B cell (primary cell): ENCODE measurements at regions not wholly inside any gene's neighbourhood (a gene's known extent, or its start where the extent isn't known, plus 50 kb on each side); places are given as distances from the start of the nearest gene placed in this dataset.

Experiments used
- ATAC-seq: fragments of 200-7000 bp; cut with Tn5 transposase; one replicate; pipeline ENCODE4 v1.10.0; 2021; ENCODE audit warnings: low read depth, mild to moderate bottlenecking, moderate number of reproducible peaks, moderate library complexity
- CTCF ChIA-PET: fragments of 350-600 bp; sonication (Branson Sonifier 250); formaldehyde crosslinking; loops from one replicate; lab custom pipeline; 2021; ENCODE audit warnings: antibody characterized with exemption, inconsistent platforms; lab: Charles Lee
- POLR2A ChIA-PET: fragments of 350-600 bp; sonication (Branson Sonifier 250); formaldehyde crosslinking; loops from one replicate; lab custom pipeline; 2021; ENCODE audit warnings: antibody characterized with exemption; lab: Charles Lee
- DNase-seq: peaks from one replicate; pipeline ENCODE4 v3.0.0; 2013
- H2AFZ ChIP-seq: 2 replicates; pipeline ENCODE4 v1.6.1; 2012; ENCODE audit warnings: mild to moderate bottlenecking, low read depth, low read length; ENCODE audit not compliant: insufficient read depth, poor library complexity, severe bottlenecking
- H3K27ac ChIP-seq, 2 donors: 1 replicate in 1 of 2; 2 replicates in 1 of 2; pipeline ENCODE4 v1.5.1; 2012 to 2013; ENCODE audit warnings: low read length in 2 of 2, mild to moderate bottlenecking in 2 of 2, moderate library complexity in 1 of 2
- H3K27me3 ChIP-seq, 4 experiments: fragments of 200-600 bp in 1 of 4; sonication (generic) in 1 of 4; replicated peaks in 1 of 4; 1 replicate in 2 of 4; 2 replicates in 2 of 4; pipeline versions ENCODE4 v1.6.1 to v1.7.0; 2013 to 2016; ENCODE audit warnings: low read length in 3 of 4, mild to moderate bottlenecking in 2 of 4, mixed read lengths in 1 of 4, moderate library complexity in 1 of 4; ENCODE audit not compliant: insufficient read depth in 4 of 4, control insufficient read depth in 3 of 4; ENCODE audit errors: control extremely low read depth in 1 of 4
- H3K36me3 ChIP-seq, 2 experiments: replicated peaks in 1 of 2; 1 replicate in 1 of 2; 2 replicates in 1 of 2; pipeline versions ENCODE4 v1.6.1 to v1.7.1; 2013; ENCODE audit warnings: low read length in 1 of 2; ENCODE audit not compliant: insufficient read depth in 2 of 2, control insufficient read depth in 1 of 2; ENCODE audit errors: control extremely low read depth in 1 of 2, extremely low read depth in 1 of 2
- H3K4me1 ChIP-seq, 2 donors: fragments of 200-600 bp in 1 of 2; sonication (generic) in 1 of 2; 1 replicate in 1 of 2; 2 replicates in 1 of 2; pipeline versions ENCODE4 v1.5.1 to v1.6.1; 2013 to 2017; ENCODE audit warnings: low read length in 2 of 2; ENCODE audit not compliant: control insufficient read depth in 2 of 2, insufficient read depth in 2 of 2
- H3K4me2 ChIP-seq: replicated peaks from 2 replicates; pipeline ENCODE3; 2012; ENCODE audit warnings: mild to moderate bottlenecking, low read depth, low read length; ENCODE audit not compliant: poor library complexity, severe bottlenecking
- H3K4me3 ChIP-seq, 5 experiments: fragments of 200-600 bp in 1 of 5; sonication (generic) in 1 of 5; 1 replicate in 3 of 5; 2 replicates in 2 of 5; pipeline versions ENCODE4 v1.5.1 to v1.7.0; 2011 to 2016; ENCODE audit warnings: low read length in 4 of 5, mild to moderate bottlenecking in 4 of 5, low read depth in 2 of 5, control low read depth in 1 of 5, moderate library complexity in 1 of 5; ENCODE audit not compliant: insufficient read depth in 1 of 5; ENCODE audit errors: control extremely low read depth in 1 of 5, extremely low read depth in 1 of 5
- H3K79me2 ChIP-seq: fragments of 200-600 bp; sonication (generic); one replicate; pipeline ENCODE4 v1.6.0; 2016; ENCODE audit warnings: low read length; ENCODE audit not compliant: control insufficient read depth, insufficient read depth
- H3K9ac ChIP-seq: fragments of 200-600 bp; sonication (generic); 2 replicates; pipeline ENCODE4 v1.6.1; 2017; ENCODE audit warnings: mild to moderate bottlenecking, low read length, moderate library complexity
- H3K9me3 ChIP-seq, 3 donors: one replicate each; pipeline versions ENCODE4 v1.6.1 to v1.7.1; 2013; ENCODE audit warnings: low read length in 2 of 3; ENCODE audit not compliant: control insufficient read depth in 2 of 3, insufficient read depth in 1 of 3; ENCODE audit errors: control extremely low read depth in 1 of 3
- H4K20me1 ChIP-seq: 2 replicates; pipeline ENCODE4 v1.6.0; 2012; ENCODE audit warnings: mild to moderate bottlenecking, low read length; ENCODE audit not compliant: insufficient read depth, control insufficient read depth, poor library complexity, severe bottlenecking
- H3K27ac Mint-ChIP-seq: one replicate; pipeline ENCODE4 v1.8.0; 2021; ENCODE audit warnings: mixed read lengths
- H3K27me3 Mint-ChIP-seq: one replicate; pipeline ENCODE4 v1.8.0; 2021; ENCODE audit warnings: mixed read lengths
- H3K4me1 Mint-ChIP-seq: one replicate; pipeline ENCODE4 v1.8.0; 2021; ENCODE audit warnings: mixed read lengths
- H3K4me3 Mint-ChIP-seq: one replicate; pipeline ENCODE4 v1.8.0; 2021; ENCODE audit warnings: mixed read lengths
- H3K9me3 Mint-ChIP-seq: one replicate; pipeline ENCODE4 v1.8.0; 2022; ENCODE audit warnings: mixed read lengths; ENCODE audit not compliant: insufficient read depth
- EZH2 ChIP-seq: IDR thresholded peaks from 2 replicates; pipeline ENCODE4 v1.6.1; 2012; ENCODE audit warnings: borderline replicate concordance, low read depth, mild to moderate bottlenecking, moderate library complexity, low read length; ENCODE audit not compliant: insufficient read depth, poor library complexity, severe bottlenecking
- WGBS: methylation state at CpG from one replicate; pipeline ENCODE4 v1.1.5; 2013; ENCODE audit warnings: missing lambda C conversion rate; ENCODE audit not compliant: insufficient coverage; 5-methylcytosine and 5-hydroxymethylcytosine counted together
- intact Hi-C: fragments of 100-400 bp; cut with micrococcal nuclease; formaldehyde crosslinking; loops from one replicate; pipeline ENCODE4 v1.10.0; 2022
- TF ChIP-seq, protein P1 (sequence below): fragments of 200-600 bp; IDR thresholded peaks from one replicate; pipeline ENCODE4 v1.8.0; 2022; ENCODE audit warnings: antibody characterized with exemption, mild to moderate bottlenecking

DNA sequence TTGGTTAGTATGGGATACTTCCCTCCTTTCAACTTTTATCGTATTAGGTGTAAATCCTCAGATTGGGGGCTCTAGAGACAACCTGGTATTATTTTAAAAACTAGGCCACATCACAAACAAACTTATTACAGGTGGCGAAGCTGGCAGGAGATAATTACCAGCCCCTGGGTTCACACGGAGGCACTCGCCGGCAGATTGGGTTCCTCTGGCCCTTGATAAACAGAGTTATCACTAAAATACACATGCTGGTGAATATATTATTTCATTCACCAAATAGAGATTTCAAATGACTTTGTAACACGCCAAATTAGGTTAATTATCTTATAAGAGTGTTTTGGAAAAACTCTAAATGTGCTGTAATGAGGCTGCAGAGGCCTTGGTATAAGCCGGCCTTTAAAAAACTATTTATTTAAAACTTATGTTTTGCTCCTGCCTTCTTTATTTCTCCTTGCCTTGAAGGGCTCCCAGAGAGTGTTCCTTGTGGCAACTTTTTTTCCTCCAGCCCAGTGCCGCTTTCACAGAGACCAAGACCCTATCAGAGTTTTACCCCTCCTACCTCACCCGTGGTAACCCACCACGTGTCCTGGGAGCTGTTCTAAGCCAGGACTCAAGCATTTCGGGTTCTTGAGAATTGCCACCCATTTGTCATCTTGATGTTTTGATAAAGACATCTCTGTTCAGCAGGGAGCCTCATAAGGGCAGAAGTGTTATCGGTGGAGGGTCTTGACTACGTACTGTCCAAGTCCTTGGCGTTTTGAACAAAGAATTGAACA is 468.6 kb upstream of the CFAP20DC start:
- no peak overlapping the region for H3K4me3 ChIP-seq
- Mint-ChIP-seq H3K27ac (no peak overlapping the region), H3K9me3 (no peaks in the 10 kb centered on the region), H3K4me3 (no peak overlapping the region), H3K4me1 (no peaks in the 10 kb centered on the region), H3K27me3 (no peaks in the 10 kb centered on the region)
- no peak overlapping the region for H3K9ac ChIP-seq
- no peak overlapping the region for H3K27ac ChIP-seq
- no peaks in the 10 kb centered on the region for H3K79me2 ChIP-seq
- no peaks in the 10 kb centered on the region for H3K9me3 ChIP-seq
- H3K4me1 ChIP-seq = no peaks in the 10 kb centered on the region
- no peaks in the 10 kb centered on the region for H4K20me1 ChIP-seq
- DNase-seq (no peak), ATAC-seq (no peak)
- intact Hi-C loops = no loop called here
- 87% methylated on average over 7 of the region's 14 CpGs for WGBS
- no peaks in the 10 kb centered on the region for H3K36me3 ChIP-seq
- H3K27me3 ChIP-seq = no peaks in the 10 kb centered on the region
- TF ChIP-seq, protein P1, sequence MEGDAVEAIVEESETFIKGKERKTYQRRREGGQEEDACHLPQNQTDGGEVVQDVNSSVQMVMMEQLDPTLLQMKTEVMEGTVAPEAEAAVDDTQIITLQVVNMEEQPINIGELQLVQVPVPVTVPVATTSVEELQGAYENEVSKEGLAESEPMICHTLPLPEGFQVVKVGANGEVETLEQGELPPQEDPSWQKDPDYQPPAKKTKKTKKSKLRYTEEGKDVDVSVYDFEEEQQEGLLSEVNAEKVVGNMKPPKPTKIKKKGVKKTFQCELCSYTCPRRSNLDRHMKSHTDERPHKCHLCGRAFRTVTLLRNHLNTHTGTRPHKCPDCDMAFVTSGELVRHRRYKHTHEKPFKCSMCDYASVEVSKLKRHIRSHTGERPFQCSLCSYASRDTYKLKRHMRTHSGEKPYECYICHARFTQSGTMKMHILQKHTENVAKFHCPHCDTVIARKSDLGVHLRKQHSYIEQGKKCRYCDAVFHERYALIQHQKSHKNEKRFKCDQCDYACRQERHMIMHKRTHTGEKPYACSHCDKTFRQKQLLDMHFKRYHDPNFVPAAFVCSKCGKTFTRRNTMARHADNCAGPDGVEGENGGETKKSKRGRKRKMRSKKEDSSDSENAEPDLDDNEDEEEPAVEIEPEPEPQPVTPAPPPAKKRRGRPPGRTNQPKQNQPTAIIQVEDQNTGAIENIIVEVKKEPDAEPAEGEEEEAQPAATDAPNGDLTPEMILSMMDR = no peak
- no peak for TF ChIP-seq EZH2
- no peak overlapping the region for H2AFZ ChIP-seq
- no peak overlapping the region for H3K4me2 ChIP-seq
- ChIA-PET CTCF (no interaction called here), POLR2A (no interaction called here)

GRCh38 chr3:59517388-59517787 is 467.6 kb upstream of the CFAP20DC start:
- Histone ChIP-seq H3K9me3 (no peaks in the 10 kb centered on the region), H2AFZ (no peak overlapping the region), H3K4me2 (no peak overlapping the region), H3K27me3 (no peaks in the 10 kb centered on the region), H3K79me2 (no peaks in the 10 kb centered on the region), H4K20me1 (no peaks in the 10 kb centered on the region), H3K27ac (no peak overlapping the region), H3K4me3 (no peak overlapping the region), H3K36me3 (no peaks in the 10 kb centered on the region), H3K9ac (no peak overlapping the region), H3K4me1 (no peaks in the 10 kb centered on the region)
- WGBS = 79% methylated on average over 3 of the region's 4 CpGs
- ATAC-seq = no peak
- Mint-ChIP-seq H3K4me3 (no peak overlapping the region), H3K27me3 (no peaks in the 10 kb centered on the region), H3K9me3 (no peaks in the 10 kb centered on the region), H3K27ac (no peak overlapping the region), H3K4me1 (no peaks in the 10 kb centered on the region)
- ChIA-PET POLR2A (no interaction called here), CTCF (no interaction called here)
- intact Hi-C loops = no loop called here
- no peak for DNase-seq
- TF ChIP-seq, protein P1 = no peak
- TF ChIP-seq EZH2 = no peak
